ENCODE measurements at regions not wholly inside any gene's neighbourhood (a gene's known extent, or its start where the extent isn't known, plus 50 kb on each side); places are given as distances from the start of the nearest gene placed in this dataset.

GRCh38 chr12:118590406-118591150, 214.2 kb downstream of the SUDS3 start:
- Histone ChIP-seq H4K20me1 (ENCODE audit: insufficient read depth, low read length) (no peaks in the 10 kb centered on the region), H3K4me2 (replicated peaks; ENCODE audit: extremely low read depth, low read length, poor library complexity, severe bottlenecking) (no peak overlapping the region), H3K36me3 (replicated peaks in 1 of 2; ENCODE audit: control insufficient read depth in 1 of 2, insufficient read depth in 2 of 2, low read length in 2 of 2) (no peaks in the 10 kb centered on the region), H3K27ac (ENCODE audit: low read depth in 1 of 2, low read length in 2 of 2) (no peak overlapping the region), H3K4me3 (replicated peaks in 1 of 3; ENCODE audit: low read depth in 2 of 3, low read length in 3 of 3) (no peak overlapping the region), H3K9me3 (replicated peaks in 1 of 2; ENCODE audit: control insufficient read depth in 1 of 2, insufficient read depth in 1 of 2, low read length in 2 of 2) (no peaks in the 10 kb centered on the region), H3K27me3 (ENCODE audit: control insufficient read depth in 2 of 2, insufficient read depth in 2 of 2, low read length in 2 of 2) (no peaks in the 10 kb centered on the region), H3K79me2 (ENCODE audit: insufficient read depth, low read length) (no peaks in the 10 kb centered on the region), H3K9ac (ENCODE audit: insufficient read depth, low read length, poor library complexity, severe bottlenecking) (no peak overlapping the region), H3K4me1 (ENCODE audit: control insufficient read depth in 1 of 2, insufficient read depth in 2 of 2, low read length in 2 of 2) (no peaks in the 10 kb centered on the region), H2AFZ (ENCODE audit: insufficient read depth, low read depth, low read length, poor library complexity, severe bottlenecking) (no peak overlapping the region)
- no peak overlapping the region for H3K27ac Mint-ChIP-seq
- intact Hi-C loops (cut with micrococcal nuclease): no loop called here
- TF ChIP-seq CTCF (IDR thresholded peaks at IDR 0.05): no peak
- no peak for DNase-seq
- H3K4me3 Mint-ChIP-seq: no peak overlapping the region
- H3K4me1 Mint-ChIP-seq: no peaks in the 10 kb centered on the region
- WGBS (ENCODE audit: insufficient coverage): 72% methylated on average over 7 of the region's 7 CpGs
- no peaks in the 10 kb centered on the region for H3K36me3 Mint-ChIP-seq
- peaks cover 2 to 4% (median 3%) of the 10 kb centered on the region in 3 donors for H3K27me3 Mint-ChIP-seq (ENCODE audit: low read depth in 3 of 3)
- peaks cover 0 to 4% (median 0%) of the 10 kb centered on the region in 7 donors for H3K9me3 Mint-ChIP-seq

GRCh38 chr12:118603610-118604361, 227.4 kb downstream of the SUDS3 start:
- no CpG with 5 or more reads among the region's 3 CpGs for WGBS (ENCODE audit: insufficient coverage)
- H3K27me3 Mint-ChIP-seq (ENCODE audit: low read depth in 3 of 3): peaks cover 0 to 4% (median 2%) of the 10 kb centered on the region in 3 donors
- intact Hi-C loops (cut with micrococcal nuclease): no loop called here
- H3K4me1 Mint-ChIP-seq: no peaks in the 10 kb centered on the region
- Histone ChIP-seq H3K27ac (ENCODE audit: low read depth in 1 of 2, low read length in 2 of 2) (no peak overlapping the region), H4K20me1 (ENCODE audit: insufficient read depth, low read length) (no peaks in the 10 kb centered on the region), H3K4me3 (replicated peaks in 1 of 3; ENCODE audit: low read depth in 2 of 3, low read length in 3 of 3) (no peak overlapping the region), H3K27me3 (ENCODE audit: control insufficient read depth in 2 of 2, insufficient read depth in 2 of 2, low read length in 2 of 2) (no peaks in the 10 kb centered on the region), H3K9me3 (replicated peaks in 1 of 2; ENCODE audit: control insufficient read depth in 1 of 2, insufficient read depth in 1 of 2, low read length in 2 of 2) (no peaks in the 10 kb centered on the region), H2AFZ (ENCODE audit: insufficient read depth, low read depth, low read length, poor library complexity, severe bottlenecking) (no peak overlapping the region), H3K79me2 (ENCODE audit: insufficient read depth, low read length) (no peaks in the 10 kb centered on the region), H3K9ac (ENCODE audit: insufficient read depth, low read length, poor library complexity, severe bottlenecking) (no peak overlapping the region), H3K4me2 (replicated peaks; ENCODE audit: extremely low read depth, low read length, poor library complexity, severe bottlenecking) (no peak overlapping the region), H3K36me3 (replicated peaks in 1 of 2; ENCODE audit: control insufficient read depth in 1 of 2, insufficient read depth in 2 of 2, low read length in 2 of 2) (no peaks in the 10 kb centered on the region), H3K4me1 (ENCODE audit: control insufficient read depth in 1 of 2, insufficient read depth in 2 of 2, low read length in 2 of 2) (no peaks in the 10 kb centered on the region)
- peaks cover 0 to 3% (median 0%) of the 10 kb centered on the region in 7 donors for H3K9me3 Mint-ChIP-seq
- no peak overlapping the region for H3K27ac Mint-ChIP-seq
- H3K4me3 Mint-ChIP-seq: no peak overlapping the region
- TF ChIP-seq CTCF (IDR thresholded peaks at IDR 0.05): no peak
- no peak for DNase-seq
- H3K36me3 Mint-ChIP-seq: no peaks in the 10 kb centered on the region
